H1 (cell line): ENCODE measurements at regions not wholly inside any gene's neighbourhood (a gene's known extent, or its start where the extent isn't known, plus 50 kb on each side); places are given as distances from the start of the nearest gene placed in this dataset.

Experiments used
- CBX8 ChIP-seq: fragments of 300-800, 300-1000 bp; sonication (generic); IDR thresholded peaks from 2 replicates; pipeline ENCODE4 v1.7.1; 2016; ENCODE audit warnings: low read depth, low read length, borderline replicate concordance
- CTBP2 ChIP-seq: IDR thresholded peaks from 2 replicates; pipeline ENCODE4 v1.7.0; 2011; ENCODE audit warnings: borderline replicate concordance, mild to moderate bottlenecking, moderate library complexity, mixed read lengths, low read length; ENCODE audit not compliant: insufficient read depth, insufficient read length
- EP300 ChIP-seq, 2 experiments: IDR thresholded peaks; 1 replicate in 1 of 2; 2 replicates in 1 of 2; pipeline ENCODE4 v1.6.1; 2011 to 2012; ENCODE audit warnings: low read depth in 2 of 2, low read length in 2 of 2, mild to moderate bottlenecking in 2 of 2, borderline replicate concordance in 1 of 2, inconsistent platforms in 1 of 2, moderate library complexity in 1 of 2
- EZH2 ChIP-seq: fragments of 200-600 bp; sonication (generic); IDR thresholded peaks from 2 replicates; pipeline ENCODE4 v1.7.1; 2012; ENCODE audit warnings: low read depth, mild to moderate bottlenecking, moderate library complexity, low read length, inconsistent platforms; ENCODE audit not compliant: severe bottlenecking
- KDM1A ChIP-seq: fragments of 200-600, 300-600 bp; sonication (generic); IDR thresholded peaks from 2 replicates; pipeline ENCODE4 v1.7.1; 2016; ENCODE audit warnings: mild to moderate bottlenecking, low read length, borderline replicate concordance
- MAFK ChIP-seq: IDR thresholded peaks from 2 replicates; pipeline ENCODE4 v1.6.1; 2012; ENCODE audit warnings: low read depth, mild to moderate bottlenecking, improper control_type of control experiment, low read length
- RBBP5 ChIP-seq: IDR thresholded peaks from 2 replicates; pipeline ENCODE4 v1.7.1; 2012; ENCODE audit warnings: low read depth, mild to moderate bottlenecking, inconsistent platforms, low read length, moderate library complexity, borderline replicate concordance
- RXRA ChIP-seq: IDR thresholded peaks from 2 replicates; pipeline ENCODE4 v1.6.1; 2011; ENCODE audit warnings: low read depth, mild to moderate bottlenecking, low read length, moderate library complexity; ENCODE audit not compliant: insufficient read depth
- SRF ChIP-seq: IDR thresholded peaks from 2 replicates; pipeline ENCODE4 v1.6.1; 2011; ENCODE audit warnings: mild to moderate bottlenecking, low read depth, low read length, moderate library complexity
- ZNF274 ChIP-seq: IDR thresholded peaks from 2 replicates; pipeline ENCODE4 v1.7.0; 2012; ENCODE audit warnings: low read length, borderline replicate concordance; ENCODE audit errors: extremely low read depth
- TF ChIP-seq, protein P1 (sequence below), 3 experiments: IDR thresholded peaks; 1 replicate in 2 of 3; 2 replicates in 1 of 3; pipeline versions ENCODE4 v1.5.1 to v1.6.1; 2011; ENCODE audit warnings: low read length in 3 of 3, mild to moderate bottlenecking in 3 of 3, inconsistent platforms in 2 of 3, low read depth in 1 of 3, moderate library complexity in 1 of 3; ENCODE audit not compliant: insufficient read depth in 1 of 3; ENCODE audit errors: control extremely low read depth in 1 of 3
- TF ChIP-seq, protein P2 (sequence below): IDR thresholded peaks from 2 replicates; pipeline ENCODE4 v1.6.1; 2012; ENCODE audit warnings: inconsistent platforms
- TF ChIP-seq, protein P3 (sequence below): IDR thresholded peaks from 2 replicates; pipeline ENCODE4 v1.6.1; 2012; ENCODE audit warnings: inconsistent platforms

DNA sequence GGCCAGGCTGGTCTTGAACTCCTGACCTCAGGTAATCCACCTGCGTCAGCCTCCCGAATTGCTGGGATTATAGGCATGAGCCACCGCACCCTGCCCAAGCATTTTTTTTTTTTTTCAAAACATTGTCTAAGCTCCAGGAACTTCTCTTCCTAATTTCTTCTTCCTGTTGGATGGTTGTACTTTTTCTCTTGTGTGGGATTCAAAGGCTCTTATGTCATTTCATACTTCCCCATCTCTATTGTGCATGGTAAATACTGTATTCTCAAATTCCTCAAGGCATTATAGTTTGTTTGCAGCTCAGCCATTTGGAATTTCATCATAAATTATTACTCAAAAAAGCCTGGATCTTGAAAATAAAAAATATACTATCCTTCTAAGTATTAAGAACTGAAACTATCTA lies 199.1 kb upstream of the GADL1 start:
- no peak for TF ChIP-seq CTBP2
- TF ChIP-seq, protein P1, sequence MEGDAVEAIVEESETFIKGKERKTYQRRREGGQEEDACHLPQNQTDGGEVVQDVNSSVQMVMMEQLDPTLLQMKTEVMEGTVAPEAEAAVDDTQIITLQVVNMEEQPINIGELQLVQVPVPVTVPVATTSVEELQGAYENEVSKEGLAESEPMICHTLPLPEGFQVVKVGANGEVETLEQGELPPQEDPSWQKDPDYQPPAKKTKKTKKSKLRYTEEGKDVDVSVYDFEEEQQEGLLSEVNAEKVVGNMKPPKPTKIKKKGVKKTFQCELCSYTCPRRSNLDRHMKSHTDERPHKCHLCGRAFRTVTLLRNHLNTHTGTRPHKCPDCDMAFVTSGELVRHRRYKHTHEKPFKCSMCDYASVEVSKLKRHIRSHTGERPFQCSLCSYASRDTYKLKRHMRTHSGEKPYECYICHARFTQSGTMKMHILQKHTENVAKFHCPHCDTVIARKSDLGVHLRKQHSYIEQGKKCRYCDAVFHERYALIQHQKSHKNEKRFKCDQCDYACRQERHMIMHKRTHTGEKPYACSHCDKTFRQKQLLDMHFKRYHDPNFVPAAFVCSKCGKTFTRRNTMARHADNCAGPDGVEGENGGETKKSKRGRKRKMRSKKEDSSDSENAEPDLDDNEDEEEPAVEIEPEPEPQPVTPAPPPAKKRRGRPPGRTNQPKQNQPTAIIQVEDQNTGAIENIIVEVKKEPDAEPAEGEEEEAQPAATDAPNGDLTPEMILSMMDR (IDR thresholded peaks at IDR 0.05; ENCODE audit: control extremely low read depth in 1 of 3, insufficient read depth in 1 of 3, low read depth in 1 of 3, low read length in 3 of 3), result no peak
- TF ChIP-seq ZNF274, result no peak
- no peak for TF ChIP-seq SRF
- TF ChIP-seq RXRA, result no peak
- TF ChIP-seq, protein P2, sequence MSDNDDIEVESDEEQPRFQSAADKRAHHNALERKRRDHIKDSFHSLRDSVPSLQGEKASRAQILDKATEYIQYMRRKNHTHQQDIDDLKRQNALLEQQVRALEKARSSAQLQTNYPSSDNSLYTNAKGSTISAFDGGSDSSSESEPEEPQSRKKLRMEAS, result no peak
- no peak for TF ChIP-seq MAFK
- TF ChIP-seq EP300 (IDR thresholded peaks at IDR 0.05; ENCODE audit: borderline replicate concordance in 1 of 2, low read depth in 2 of 2, low read length in 2 of 2), result no peak
- TF ChIP-seq, protein P3, sequence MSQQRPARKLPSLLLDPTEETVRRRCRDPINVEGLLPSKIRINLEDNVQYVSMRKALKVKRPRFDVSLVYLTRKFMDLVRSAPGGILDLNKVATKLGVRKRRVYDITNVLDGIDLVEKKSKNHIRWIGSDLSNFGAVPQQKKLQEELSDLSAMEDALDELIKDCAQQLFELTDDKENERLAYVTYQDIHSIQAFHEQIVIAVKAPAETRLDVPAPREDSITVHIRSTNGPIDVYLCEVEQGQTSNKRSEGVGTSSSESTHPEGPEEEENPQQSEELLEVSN, result no peak
- TF ChIP-seq RBBP5, result no peak
- no peak for TF ChIP-seq EZH2
- no peak for TF ChIP-seq CBX8
- TF ChIP-seq KDM1A, result no peak
